Neuronal stem cell (in vitro differentiated cells): ENCODE measurements at regions not wholly inside any gene's neighbourhood (a gene's known extent, or its start where the extent isn't known, plus 50 kb on each side); places are given as distances from the start of the nearest gene placed in this dataset.
"Not testable (repeated sequence)": the region's sequence is repeated elsewhere in the genome, so short reads cannot be mapped to it uniquely, and the experiment has no call there.

Source experiments
- DNase-seq: peaks from one replicate; pipeline ENCODE4 v3.0.0-alpha.2; 2013; ENCODE audit warnings: low spot score
- H2AFZ ChIP-seq: one replicate; pipeline ENCODE4 v1.6.1; 2013; ENCODE audit warnings: mild to moderate bottlenecking, low read length, inconsistent platforms
- H2AK5ac ChIP-seq: 2 replicates; pipeline ENCODE4 v1.6.1; 2013; ENCODE audit warnings: low read depth, mild to moderate bottlenecking, inconsistent platforms, low read length, moderate library complexity, mixed read lengths
- H2BK120ac ChIP-seq: 2 replicates; pipeline ENCODE4 v1.6.1; 2013; ENCODE audit warnings: low read depth, mild to moderate bottlenecking, inconsistent platforms, low read length, moderate library complexity, mixed read lengths
- H2BK12ac ChIP-seq: one replicate; pipeline ENCODE4 v1.6.1; 2013; ENCODE audit warnings: low read length, inconsistent platforms
- H2BK15ac ChIP-seq: 2 replicates; pipeline ENCODE4 v1.6.1; 2013; ENCODE audit warnings: mild to moderate bottlenecking, low read length, inconsistent platforms, mixed read lengths
- H2BK5ac ChIP-seq: one replicate; pipeline ENCODE4 v1.6.1; 2013; ENCODE audit warnings: inconsistent platforms, mild to moderate bottlenecking, low read length, moderate library complexity
- H3K14ac ChIP-seq: one replicate; pipeline ENCODE4 v1.6.1; 2013; ENCODE audit warnings: low read length, inconsistent platforms
- H3K18ac ChIP-seq: 2 replicates; pipeline ENCODE4 v1.6.1; 2013; ENCODE audit warnings: low read length, inconsistent platforms
- H3K23ac ChIP-seq: 2 replicates; pipeline ENCODE4 v1.6.1; 2013; ENCODE audit warnings: low read depth, mild to moderate bottlenecking, mixed read lengths, low read length, inconsistent platforms; ENCODE audit not compliant: poor library complexity
- H3K27ac ChIP-seq: replicated peaks from 3 replicates; pipeline ENCODE4 v1.5.1; 2013; ENCODE audit warnings: low read length, inconsistent platforms
- H3K27me3 ChIP-seq, 3 experiments: 2 replicates each; pipeline ENCODE4 v1.6.1; 2013; ENCODE audit warnings: low read length in 3 of 3, mild to moderate bottlenecking in 2 of 3, inconsistent platforms in 1 of 3, low read depth in 1 of 3, mixed read lengths in 1 of 3, moderate library complexity in 1 of 3; ENCODE audit not compliant: control insufficient read depth in 3 of 3, insufficient read depth in 3 of 3
- H3K36me3 ChIP-seq, 2 donors: replicated peaks in 1 of 2; 2 replicates each; pipeline ENCODE4 v1.6.1; 2013; ENCODE audit warnings: low read length in 2 of 2; ENCODE audit not compliant: control insufficient read depth in 2 of 2, insufficient read depth in 2 of 2
- H3K4ac ChIP-seq: 2 replicates; pipeline ENCODE4 v1.6.1; 2013; ENCODE audit warnings: inconsistent platforms, mild to moderate bottlenecking, low read length, moderate library complexity
- H3K4me1 ChIP-seq, 2 donors: 1 replicate in 1 of 2; 2 replicates in 1 of 2; pipeline ENCODE4 v1.6.1; 2013; ENCODE audit warnings: low read length in 2 of 2, low read depth in 1 of 2; ENCODE audit not compliant: control insufficient read depth in 2 of 2, insufficient read depth in 1 of 2
- H3K4me2 ChIP-seq: one replicate; pipeline ENCODE4 v1.6.1; 2013; ENCODE audit warnings: mild to moderate bottlenecking, low read length, inconsistent platforms; ENCODE audit not compliant: insufficient read depth, poor library complexity, severe bottlenecking
- H3K4me3 ChIP-seq, 2 donors: 2 replicates each; pipeline ENCODE4 v1.5.1; 2013; ENCODE audit warnings: low read length in 2 of 2, mild to moderate bottlenecking in 2 of 2, inconsistent platforms in 1 of 2, moderate library complexity in 1 of 2
- H3K79me1 ChIP-seq: one replicate; pipeline ENCODE4 v1.6.1; 2013; ENCODE audit warnings: low read depth, mild to moderate bottlenecking, inconsistent platforms, low read length, moderate library complexity
- H3K9ac ChIP-seq: one replicate; pipeline ENCODE4 v1.6.1; 2013; ENCODE audit warnings: mild to moderate bottlenecking, low read depth, low read length, inconsistent platforms; ENCODE audit not compliant: poor library complexity
- H3K9me3 ChIP-seq, 2 donors: replicated peaks in 1 of 2; 2 replicates each; pipeline versions ENCODE3 to v1.6.1; 2013; ENCODE audit warnings: low read length in 2 of 2, mild to moderate bottlenecking in 2 of 2, inconsistent platforms in 1 of 2, low read depth in 1 of 2, mixed read lengths in 1 of 2, moderate library complexity in 1 of 2; ENCODE audit not compliant: control insufficient read depth in 2 of 2, insufficient read depth in 1 of 2
- H4K8ac ChIP-seq: one replicate; pipeline ENCODE4 v1.6.1; 2013; ENCODE audit warnings: low read depth, mild to moderate bottlenecking, inconsistent platforms, low read length, moderate library complexity
- H4K91ac ChIP-seq: one replicate; pipeline ENCODE4 v1.6.1; 2013; ENCODE audit warnings: low read length, low read depth, mild to moderate bottlenecking, inconsistent platforms; ENCODE audit not compliant: poor library complexity
- WGBS, 2 donors: extraction: QIAGEN DNeasy Blood & Tissue Kit; methylation state at CpG; one replicate each; pipeline ENCODE4 v1.1.7; 2013; ENCODE audit warnings: missing lambda C conversion rate in 2 of 2, mixed read lengths in 1 of 2; ENCODE audit not compliant: insufficient read length in 2 of 2, insufficient replicate concordance in 1 of 2; ENCODE audit errors: extremely low coverage in 2 of 2; 5-methylcytosine and 5-hydroxymethylcytosine counted together

DNA sequence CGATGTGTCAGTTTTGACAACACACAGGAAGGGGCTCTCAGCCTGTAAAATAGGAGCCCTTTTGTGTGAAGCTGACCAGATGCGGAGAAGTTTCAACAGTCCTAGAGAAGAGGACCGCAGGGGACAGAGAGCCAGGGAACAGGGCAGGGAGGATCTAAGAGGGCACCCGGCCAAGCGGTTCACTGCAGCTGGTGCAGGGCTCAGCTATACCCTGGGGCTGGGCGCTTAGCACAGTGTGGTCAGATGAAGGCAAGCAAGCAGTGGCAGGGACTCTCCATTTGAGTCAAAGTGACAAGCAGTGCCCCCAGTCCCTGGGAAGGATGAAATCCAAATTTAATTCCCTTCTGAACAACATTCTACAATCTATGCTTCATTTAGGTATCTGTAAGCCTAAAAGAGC, 88.9 kb upstream of the PLGLB2 start:
- H3K4me2 ChIP-seq, H3K9me3 ChIP-seq: not testable (repeated sequence)
- no CpG with 5 or more reads among the region's 6 CpGs for WGBS, 2 donors

DNA sequence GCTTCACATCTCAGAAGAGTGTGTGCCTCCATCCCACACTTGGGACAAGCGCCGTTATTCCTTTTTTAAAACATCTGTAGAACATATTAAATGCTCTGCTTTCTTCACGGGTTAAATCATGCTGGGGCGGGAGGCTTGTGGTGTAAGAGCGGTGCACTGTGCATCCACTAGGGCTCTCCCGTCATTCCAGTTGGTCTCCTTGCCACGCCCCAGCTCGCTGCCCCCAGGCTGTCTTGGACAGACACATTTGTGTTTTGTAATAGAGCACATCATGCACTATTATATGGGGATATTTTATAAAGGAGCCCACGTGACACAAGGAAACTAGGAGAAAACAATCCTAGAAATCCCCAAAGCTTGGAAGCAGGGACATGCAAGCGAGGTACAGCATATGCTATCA, 87.7 kb upstream of the PLGLB2 start:
- no CpG with 5 or more reads among the region's 10 CpGs for WGBS, 2 donors
- H2BK15ac ChIP-seq, H2BK120ac ChIP-seq, H3K4me3 ChIP-seq, H3K9ac ChIP-seq, H2BK5ac ChIP-seq, H3K36me3 ChIP-seq, H3K18ac ChIP-seq, H3K27ac ChIP-seq, H4K91ac ChIP-seq, H3K14ac ChIP-seq, H3K4ac ChIP-seq, H2AK5ac ChIP-seq, H3K79me1 ChIP-seq, H2BK12ac ChIP-seq, H3K4me2 ChIP-seq, H3K27me3 ChIP-seq, DNase-seq, H3K9me3 ChIP-seq, H3K23ac ChIP-seq, H4K8ac ChIP-seq, H3K4me1 ChIP-seq, H2AFZ ChIP-seq: not testable (repeated sequence)

More for the DNA sequence above, 88.9 kb upstream of the PLGLB2 start:
- not testable (repeated sequence) for DNase-seq, H3K4me1 ChIP-seq, H3K4ac ChIP-seq, H4K91ac ChIP-seq, H2AK5ac ChIP-seq, H2AFZ ChIP-seq, H3K79me1 ChIP-seq, H3K27ac ChIP-seq, H2BK120ac ChIP-seq, H3K14ac ChIP-seq, H2BK12ac ChIP-seq, H3K4me3 ChIP-seq, H3K36me3 ChIP-seq, H2BK15ac ChIP-seq, H2BK5ac ChIP-seq, H3K18ac ChIP-seq, H3K27me3 ChIP-seq, H3K9ac ChIP-seq, H3K23ac ChIP-seq, H4K8ac ChIP-seq

GRCh38 chr2:87662316-87663290, 85.3 kb upstream of the PLGLB2 start:
- H3K4ac ChIP-seq, H3K27ac ChIP-seq, H4K8ac ChIP-seq, H2BK15ac ChIP-seq, H3K27me3 ChIP-seq, H3K9ac ChIP-seq, H3K4me1 ChIP-seq, H3K4me3 ChIP-seq, H3K14ac ChIP-seq, H3K9me3 ChIP-seq, H2BK5ac ChIP-seq, H3K18ac ChIP-seq, DNase-seq, H2BK12ac ChIP-seq, H4K91ac ChIP-seq, H3K79me1 ChIP-seq, H2AK5ac ChIP-seq, H3K4me2 ChIP-seq, H2BK120ac ChIP-seq, H3K23ac ChIP-seq, H3K36me3 ChIP-seq, H2AFZ ChIP-seq: not testable (repeated sequence)
- WGBS, 2 donors, result no CpG with 5 or more reads among the region's 10 CpGs

DNA sequence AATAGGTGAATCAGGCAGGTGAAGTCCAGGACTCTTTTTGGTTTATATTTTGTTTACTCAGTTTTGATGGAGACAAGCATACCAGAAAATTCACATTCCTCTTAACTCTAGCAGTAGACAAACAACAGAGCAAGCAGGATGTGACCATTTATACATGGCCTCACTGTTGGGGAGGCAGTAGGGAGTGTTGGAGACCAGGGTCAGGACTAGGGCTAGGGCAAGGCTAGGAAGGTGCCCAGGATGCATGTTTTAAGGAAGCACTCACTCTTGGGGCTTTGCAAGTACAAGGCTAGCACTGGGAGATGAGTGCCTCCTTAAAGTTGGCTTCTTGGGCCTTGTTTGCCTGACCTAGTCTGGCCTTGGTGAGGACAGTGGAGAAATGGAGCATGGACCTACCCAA, 84.5 kb upstream of the PLGLB2 start:
- H3K4me3 ChIP-seq, H3K4ac ChIP-seq, H3K18ac ChIP-seq, H2BK5ac ChIP-seq, H3K9me3 ChIP-seq, H3K23ac ChIP-seq, H3K27ac ChIP-seq, H3K14ac ChIP-seq, H4K8ac ChIP-seq, H3K4me2 ChIP-seq, H3K9ac ChIP-seq, H4K91ac ChIP-seq, H2BK120ac ChIP-seq, H2BK15ac ChIP-seq, H3K4me1 ChIP-seq, H2AFZ ChIP-seq, DNase-seq, H3K27me3 ChIP-seq, H2BK12ac ChIP-seq, H3K36me3 ChIP-seq, H2AK5ac ChIP-seq, H3K79me1 ChIP-seq: not testable (repeated sequence)
